Parathyroid adenoma (tissue), 2 donors: ENCODE measurements at regions not wholly inside any gene's neighbourhood (a gene's known extent, or its start where the extent isn't known, plus 50 kb on each side); places are given as distances from the start of the nearest gene placed in this dataset.

Source experiments
- H2AFZ ChIP-seq: fragments of 300-600 bp; sonication (generic); one replicate; pipeline ENCODE4 v1.7.0; 2017; ENCODE audit warnings: antibody characterized with exemption, mild to moderate bottlenecking
- H3K27ac ChIP-seq: fragments of 300-600 bp; sonication (generic); one replicate; pipeline ENCODE4 v1.7.0; 2017
- H3K27me3 ChIP-seq: fragments of 300-600 bp; sonication (generic); one replicate; pipeline ENCODE4 v1.7.0; 2017; ENCODE audit warnings: low read length; ENCODE audit not compliant: control insufficient read depth, insufficient read depth
- H3K36me3 ChIP-seq: fragments of 300-600 bp; sonication (generic); one replicate; pipeline ENCODE4 v1.7.0; 2017; ENCODE audit warnings: low read length; ENCODE audit not compliant: control insufficient read depth, insufficient read depth
- H3K4me1 ChIP-seq: fragments of 300-600 bp; sonication (generic); one replicate; pipeline ENCODE4 v1.7.0; 2017; ENCODE audit warnings: control low read depth
- H3K4me2 ChIP-seq: fragments of 300-600 bp; sonication (generic); one replicate; pipeline ENCODE4 v1.7.0; 2017; ENCODE audit warnings: low read length
- H3K4me3 ChIP-seq: fragments of 300-600 bp; sonication (generic); one replicate; pipeline ENCODE4 v1.7.0; 2017; ENCODE audit warnings: low read depth, low read length
- H3K79me2 ChIP-seq: fragments of 300-600 bp; sonication (generic); one replicate; pipeline ENCODE4 v1.7.0; 2017; ENCODE audit warnings: control low read depth
- H3K9ac ChIP-seq: fragments of 300-600 bp; sonication (generic); one replicate; pipeline ENCODE4 v1.7.0; 2017; ENCODE audit warnings: mild to moderate bottlenecking
- H3K9me3 ChIP-seq: fragments of 300-600 bp; sonication (generic); one replicate; pipeline ENCODE4 v1.7.0; 2017; ENCODE audit warnings: low read length; ENCODE audit not compliant: control insufficient read depth
- CTCF ChIP-seq: fragments of 300-600 bp; sonication (generic); IDR thresholded peaks from one replicate; pipeline ENCODE4 v1.7.0; 2017; ENCODE audit warnings: antibody characterized with exemption, mild to moderate bottlenecking
- donor health status: primary hyperparathyroidism.

DNA sequence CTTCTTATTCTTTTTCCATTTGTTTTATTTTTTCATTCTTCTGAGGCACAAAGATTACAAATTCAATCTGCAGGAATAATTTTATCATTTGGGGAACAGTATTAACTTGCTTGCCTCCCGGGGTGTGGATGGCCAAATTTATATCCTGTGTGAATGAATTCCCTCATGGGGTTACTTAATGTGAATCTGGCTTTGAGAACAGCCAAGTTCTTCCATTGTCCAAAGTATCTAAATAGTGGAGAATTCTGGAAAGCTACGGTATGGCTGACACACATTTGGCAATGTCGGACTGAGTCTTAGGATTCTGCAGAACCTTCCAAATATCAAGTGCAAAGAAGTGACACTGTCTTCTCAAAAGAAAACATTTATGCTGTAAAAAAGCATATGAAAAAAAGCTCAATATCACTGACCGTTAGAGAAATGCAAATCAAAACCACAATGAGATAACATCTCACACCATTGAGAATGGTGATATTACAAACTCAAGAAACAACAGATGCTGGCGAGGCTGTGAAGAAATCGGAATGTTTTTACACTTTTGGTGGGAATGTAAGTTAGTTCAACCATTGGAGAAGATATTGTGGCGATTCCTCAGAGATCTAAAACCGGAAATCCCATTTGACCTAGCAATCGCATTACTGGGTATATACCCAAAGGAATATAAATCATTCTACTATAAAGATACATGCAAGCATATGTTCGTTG lies 620.2 kb downstream of the EFNB2 start:
- Histone ChIP-seq H3K4me2 (no peak overlapping the region), H3K4me1 (no peaks in the 10 kb centered on the region), H3K27ac (no peak overlapping the region), H3K9ac (no peak overlapping the region), H2AFZ (no peak overlapping the region), H3K27me3 (no peaks in the 10 kb centered on the region), H3K36me3 (no peaks in the 10 kb centered on the region), H3K9me3 (no peaks in the 10 kb centered on the region), H3K79me2 (no peaks in the 10 kb centered on the region), H3K4me3 (no peak overlapping the region)
- no peak for TF ChIP-seq CTCF

- H3K27ac ChIP-seq = no peak overlapping the region
- H3K36me3 ChIP-seq = no peaks in the 10 kb centered on the region
- no peaks in the 10 kb centered on the region for H3K27me3 ChIP-seq
- TF ChIP-seq CTCF = no peak
- no peak overlapping the region for H3K4me2 ChIP-seq
- H3K4me3 ChIP-seq = no peak overlapping the region
- H3K9me3 ChIP-seq = no peaks in the 10 kb centered on the region
- H3K9ac ChIP-seq = no peak overlapping the region
- H3K4me1 ChIP-seq = no peaks in the 10 kb centered on the region
- H3K79me2 ChIP-seq = no peaks in the 10 kb centered on the region
- H2AFZ ChIP-seq = no peak overlapping the region
These were observed 621.0 kb downstream of the EFNB2 start for GRCh38 chr13:105914291-105915036.

- TF ChIP-seq CTCF = no peak
- Histone ChIP-seq H3K9ac (no peak overlapping the region), H3K4me2 (no peak overlapping the region), H3K36me3 (no peaks in the 10 kb centered on the region), H3K79me2 (no peaks in the 10 kb centered on the region), H3K27ac (no peak overlapping the region), H3K9me3 (no peaks in the 10 kb centered on the region), H3K4me1 (no peaks in the 10 kb centered on the region), H3K27me3 (no peaks in the 10 kb centered on the region), H3K4me3 (no peak overlapping the region), H2AFZ (no peak overlapping the region)
These were observed 626.9 kb downstream of the EFNB2 start for GRCh38 chr13:105908586-105908985.

DNA sequence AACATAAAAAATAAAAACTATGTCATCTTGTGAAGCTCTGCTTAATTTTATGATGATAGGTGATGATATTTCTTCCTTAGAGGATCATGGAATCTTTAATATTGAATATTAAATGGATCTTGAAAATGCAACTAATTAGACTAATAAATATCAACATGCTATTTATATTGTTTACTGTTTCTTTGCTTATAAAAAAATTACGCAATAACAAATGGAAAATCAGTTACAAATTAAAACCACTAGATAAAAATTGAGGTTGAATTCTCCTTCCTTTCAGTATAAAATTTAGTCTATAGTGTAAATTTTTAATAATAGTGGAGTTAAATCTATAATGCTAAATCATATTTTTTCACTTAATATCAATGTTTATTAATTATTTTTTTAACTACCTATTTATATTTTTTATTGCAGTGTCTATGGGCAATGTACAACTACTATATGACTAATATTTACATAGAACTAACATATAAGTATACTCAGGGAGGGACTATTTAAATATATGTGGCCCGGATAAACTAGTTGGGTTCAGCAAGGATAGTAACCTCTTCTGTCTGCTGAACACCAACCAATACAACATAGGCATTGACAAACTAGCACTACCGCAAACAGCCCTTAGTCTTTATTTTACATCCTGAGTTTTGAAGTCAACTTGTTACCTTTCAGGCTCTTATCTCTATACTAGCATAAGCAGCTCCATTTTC lies 628.0 kb downstream of the EFNB2 start:
- Histone ChIP-seq H3K27ac (no peak overlapping the region), H3K27me3 (no peaks in the 10 kb centered on the region), H3K4me1 (no peaks in the 10 kb centered on the region), H3K4me3 (no peak overlapping the region), H3K4me2 (no peak overlapping the region), H3K9ac (no peak overlapping the region), H3K9me3 (no peaks in the 10 kb centered on the region), H3K36me3 (no peaks in the 10 kb centered on the region), H3K79me2 (no peaks in the 10 kb centered on the region), H2AFZ (no peak overlapping the region)
- TF ChIP-seq CTCF = no peak
